Smooth muscle cell (in vitro differentiated cells): ENCODE measurements at regions not wholly inside any gene's neighbourhood (a gene's known extent, or its start where the extent isn't known, plus 50 kb on each side); places are given as distances from the start of the nearest gene placed in this dataset.
A peak's percentile ranks its signal among the peaks of the same experiment; 100 is the strongest.

ENCODE experiments used
- DNase-seq: peaks from one replicate; lab custom pipeline; 2025; ENCODE audit not compliant: unreplicated experiment; lab: John Stamatoyannopoulos, UW
- H2AFZ ChIP-seq: fragments of 200-600 bp; sonication (generic); 2 replicates; pipeline ENCODE4 v1.6.0; 2016; ENCODE audit warnings: antibody characterized with exemption, low read depth, mild to moderate bottlenecking
- H3F3A ChIP-seq: fragments of 200-600 bp; sonication (generic); 2 replicates; pipeline ENCODE4 v1.6.0; 2017; ENCODE audit warnings: antibody characterized with exemption, low read depth
- H3K27ac ChIP-seq: fragments of 200-600 bp; sonication (generic); 2 replicates; pipeline ENCODE4 v1.5.1; 2016; ENCODE audit warnings: low read depth, mild to moderate bottlenecking
- H3K27me3 ChIP-seq: fragments of 200-600 bp; sonication (generic); 2 replicates; pipeline ENCODE4 v1.6.1; 2016; ENCODE audit warnings: low read depth, mild to moderate bottlenecking
- H3K36me3 ChIP-seq: fragments of 200-600 bp; sonication (generic); 2 replicates; pipeline ENCODE4 v1.5.1; 2016; ENCODE audit warnings: low read depth
- H3K4me1 ChIP-seq: fragments of 200-600 bp; sonication (generic); 2 replicates; pipeline ENCODE4 v1.5.1; 2016; ENCODE audit warnings: low read depth
- H3K4me2 ChIP-seq: fragments of 200-600 bp; sonication (generic); 2 replicates; pipeline ENCODE4 v1.6.0; 2016; ENCODE audit warnings: mild to moderate bottlenecking
- H3K4me3 ChIP-seq: fragments of 200-600 bp; sonication (generic); 2 replicates; pipeline ENCODE4 v1.5.1; 2016; ENCODE audit warnings: mild to moderate bottlenecking
- H3K79me2 ChIP-seq: fragments of 200-600 bp; sonication (generic); 2 replicates; pipeline ENCODE4 v1.6.0; 2016; ENCODE audit warnings: low read depth, mild to moderate bottlenecking
- H3K9ac ChIP-seq: fragments of 200-600 bp; sonication (generic); 2 replicates; pipeline ENCODE4 v1.6.0; 2016; ENCODE audit warnings: low read depth
- H3K9me3 ChIP-seq: fragments of 200-600 bp; sonication (generic); replicated peaks from 2 replicates; pipeline ENCODE4 v1.5.1; 2016; ENCODE audit warnings: low read depth
- H4K20me1 ChIP-seq: fragments of 200-600 bp; sonication (generic); 2 replicates; pipeline ENCODE4 v1.6.0; 2016; ENCODE audit warnings: low read depth
- CTCF ChIP-seq: fragments of 200-600 bp; sonication (generic); IDR thresholded peaks from 2 replicates; pipeline ENCODE4 v1.5.1; 2017; ENCODE audit warnings: borderline replicate concordance, mild to moderate bottlenecking, antibody characterized with exemption; ENCODE audit not compliant: insufficient read depth, poor library complexity, severe bottlenecking
- WGBS: methylation state at CpG from one replicate; pipeline ENCODE4 v1.1.7; 2016; ENCODE audit warnings: low lambda C conversion rate; 5-methylcytosine and 5-hydroxymethylcytosine counted together

GRCh38 chr4:117429506-117429905, 344.1 kb upstream of the TRAM1L1 start:
- Histone ChIP-seq H4K20me1 (no peaks in the 10 kb centered on the region), H3K36me3 (no peaks in the 10 kb centered on the region), H3K4me2 (no peak overlapping the region), H3K79me2 (no peaks in the 10 kb centered on the region), H3K9me3 (no peaks in the 10 kb centered on the region), H3F3A (no peaks in the 10 kb centered on the region), H3K9ac (no peak overlapping the region), H3K4me1 (no peaks in the 10 kb centered on the region), H3K27me3 (no peaks in the 10 kb centered on the region), H3K4me3 (no peak overlapping the region), H2AFZ (no peak overlapping the region), H3K27ac (no peak overlapping the region)
- WGBS = 97% methylated on average over 5 of the region's 5 CpGs
- TF ChIP-seq CTCF = no peak
- DNase-seq = no peak

GRCh38 chr4:117434424-117434823, 349.0 kb upstream of the TRAM1L1 start:
- Histone ChIP-seq H3K27ac (no peak overlapping the region), H3K27me3 (no peaks in the 10 kb centered on the region), H3K9ac (no peak overlapping the region), H3K79me2 (no peaks in the 10 kb centered on the region), H3K4me2 (no peak overlapping the region), H4K20me1 (no peaks in the 10 kb centered on the region), H3F3A (no peaks in the 10 kb centered on the region), H3K4me1 (no peaks in the 10 kb centered on the region), H3K4me3 (no peak overlapping the region), H3K36me3 (no peaks in the 10 kb centered on the region), H2AFZ (no peak overlapping the region), H3K9me3 (no peaks in the 10 kb centered on the region)
- WGBS = 72% methylated on average over 1 of the region's 1 CpG
- no peak for TF ChIP-seq CTCF
- DNase-seq = no peak

- peak; percentile 6 for TF ChIP-seq CTCF
- 92% methylated on average over 2 of the region's 2 CpGs for WGBS
These were observed 362.5 kb upstream of the TRAM1L1 start for GRCh38 chr4:117447925-117448324.

GRCh38 chr4:117455088-117455487, 369.7 kb upstream of the TRAM1L1 start:
- WGBS = 65% methylated on average over 1 of the region's 1 CpG
- H3K36me3 ChIP-seq = no peaks in the 10 kb centered on the region
- no peak overlapping the region for H3K4me2 ChIP-seq
- no peak for DNase-seq
- no peaks in the 10 kb centered on the region for H3K9me3 ChIP-seq
- no peak overlapping the region for H2AFZ ChIP-seq
- TF ChIP-seq CTCF = no peak
- H3F3A ChIP-seq = no peaks in the 10 kb centered on the region
- no peak overlapping the region for H3K9ac ChIP-seq
- H3K4me1 ChIP-seq = no peaks in the 10 kb centered on the region
- no peaks in the 10 kb centered on the region for H3K79me2 ChIP-seq
- H3K27me3 ChIP-seq = no peaks in the 10 kb centered on the region
- no peak overlapping the region for H3K27ac ChIP-seq
- no peak overlapping the region for H3K4me3 ChIP-seq
- H4K20me1 ChIP-seq = no peaks in the 10 kb centered on the region

More at GRCh38 chr4:117447925-117448324, 362.5 kb upstream of the TRAM1L1 start:
- Histone ChIP-seq H3K36me3 (no peaks in the 10 kb centered on the region), H3K27ac (no peak overlapping the region), H3K9ac (no peak overlapping the region), H4K20me1 (no peaks in the 10 kb centered on the region), H3F3A (no peaks in the 10 kb centered on the region), H3K4me2 (no peak overlapping the region), H2AFZ (no peak overlapping the region), H3K4me1 (no peaks in the 10 kb centered on the region), H3K27me3 (no peaks in the 10 kb centered on the region), H3K79me2 (no peaks in the 10 kb centered on the region), H3K9me3 (no peaks in the 10 kb centered on the region), H3K4me3 (no peak overlapping the region)
- DNase-seq = no peak
